GM18511 (cell line): ENCODE measurements at regions not wholly inside any gene's neighbourhood (a gene's known extent, or its start where the extent isn't known, plus 50 kb on each side); places are given as distances from the start of the nearest gene placed in this dataset.

Experiments used
- ATAC-seq: cut with Tn5 transposase; IDR thresholded peaks from one replicate; pipeline ENCODE4 v1.9.1; 2021; ENCODE audit warnings: mild to moderate bottlenecking, moderate library complexity; ENCODE audit not compliant: unreplicated experiment

DNA sequence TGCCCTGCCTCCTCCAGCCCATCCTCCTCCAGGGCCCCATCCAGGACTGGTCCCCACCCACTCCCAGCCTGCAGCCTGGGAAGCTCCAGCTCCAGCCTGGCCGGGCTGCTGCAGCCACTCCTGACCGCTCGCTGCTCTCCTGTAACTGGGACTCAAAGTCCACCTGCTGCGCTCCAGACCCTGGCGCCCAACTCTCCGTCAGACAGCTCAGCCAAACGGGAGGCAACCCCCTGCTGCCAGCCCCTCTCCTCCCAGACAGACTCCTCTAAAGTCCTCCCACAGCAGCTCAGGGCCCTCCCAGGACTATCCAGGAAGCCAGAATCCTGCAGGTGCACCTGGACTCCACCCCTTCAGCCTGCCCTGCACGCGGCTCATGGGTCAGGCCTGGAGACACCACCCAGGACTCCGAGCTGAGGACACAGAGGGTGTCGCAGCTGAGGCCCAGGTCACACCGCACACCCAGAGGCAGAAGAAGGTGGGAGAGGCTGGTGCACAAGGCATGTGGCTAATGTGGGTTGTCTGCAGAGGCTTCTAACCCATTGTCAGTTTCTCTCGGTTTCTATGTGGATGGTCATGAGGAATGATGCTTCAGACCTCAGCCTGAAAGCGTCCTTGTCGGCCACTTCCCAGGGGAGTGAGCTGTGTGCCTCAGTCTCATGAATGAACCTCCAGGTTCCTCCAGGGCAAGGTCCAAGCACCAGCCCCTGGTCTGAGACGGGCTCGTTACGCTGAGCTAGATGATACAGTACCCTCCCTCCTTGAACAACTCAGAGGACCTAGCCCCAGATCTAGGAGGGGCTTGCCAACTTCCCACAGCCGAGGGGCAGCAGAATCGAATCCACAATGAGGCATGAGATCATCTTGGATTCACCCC is 1514.8 kb downstream of the TBC1D22A start:
- no peak for ATAC-seq

DNA sequence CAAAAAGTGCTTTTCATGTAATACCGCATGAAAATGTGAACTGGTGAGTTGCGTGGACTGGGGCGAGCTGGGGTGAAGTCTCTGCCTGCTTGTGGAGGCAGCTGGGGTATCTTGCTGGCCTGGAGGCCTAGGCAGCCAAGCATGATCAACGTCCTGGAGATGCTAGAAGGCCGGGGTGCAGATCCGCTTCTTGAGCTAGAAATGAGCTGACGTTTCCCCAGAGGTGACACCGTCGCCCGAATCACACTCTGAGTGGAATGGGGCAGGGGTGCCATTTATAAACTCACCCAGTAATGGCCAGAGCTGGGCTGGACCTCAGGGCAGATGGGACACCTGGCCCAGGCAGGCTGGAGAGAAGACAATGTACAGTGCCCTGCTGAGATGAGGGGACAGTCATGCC is 1513.0 kb downstream of the TBC1D22A start:
- ATAC-seq: no peak

DNA sequence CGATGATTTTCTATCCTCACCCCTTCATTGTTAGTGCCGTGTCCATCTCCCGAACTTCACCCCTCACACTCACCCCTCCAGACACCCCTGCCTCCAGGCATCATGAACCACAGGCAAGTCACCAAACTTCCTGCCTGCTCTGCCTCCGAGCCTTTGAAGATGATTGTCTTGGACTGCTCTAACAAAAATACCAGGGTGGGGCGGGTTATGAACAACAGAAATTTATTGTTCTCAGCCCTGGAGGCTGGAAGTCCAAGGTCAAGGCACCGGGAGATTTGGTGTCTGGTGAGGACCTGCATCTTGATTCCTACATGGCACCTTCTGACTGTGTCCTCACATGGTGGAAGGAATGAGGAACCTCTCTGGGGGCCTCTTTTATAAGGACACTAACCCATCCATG is 1508.3 kb downstream of the TBC1D22A start:
- ATAC-seq: no peak

DNA sequence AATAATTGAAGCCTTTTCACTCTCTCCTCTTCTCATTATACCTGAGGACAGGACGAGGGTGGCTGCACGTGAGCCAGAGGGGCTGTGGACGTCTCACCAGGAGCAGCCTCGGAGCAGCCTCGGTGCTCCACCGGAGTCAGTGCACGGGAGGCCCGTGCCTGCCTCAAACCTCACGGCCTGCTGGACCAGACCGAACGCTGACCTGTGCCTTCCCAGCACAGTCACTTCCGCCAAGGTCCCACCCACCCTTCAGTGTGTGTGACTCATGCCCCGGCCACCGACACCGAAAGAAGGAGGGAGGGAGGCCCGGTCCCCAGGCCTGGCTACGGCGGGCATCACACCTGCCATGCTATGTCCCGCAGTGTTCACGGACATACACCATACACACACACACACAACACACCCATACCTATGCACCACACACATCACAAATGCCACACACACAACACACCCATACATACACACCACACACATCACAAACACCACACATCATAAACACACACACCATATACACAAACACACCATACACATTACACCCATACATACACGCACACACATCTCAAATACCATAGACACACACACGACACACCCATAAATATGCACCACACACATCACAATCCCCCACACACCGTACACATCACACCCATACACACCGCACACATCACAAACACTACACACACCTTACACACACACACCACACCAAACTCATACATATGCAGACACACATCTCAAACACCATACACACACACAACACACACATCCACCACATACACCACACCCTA is 1506.5 kb downstream of the TBC1D22A start:
- ATAC-seq: no peak

DNA sequence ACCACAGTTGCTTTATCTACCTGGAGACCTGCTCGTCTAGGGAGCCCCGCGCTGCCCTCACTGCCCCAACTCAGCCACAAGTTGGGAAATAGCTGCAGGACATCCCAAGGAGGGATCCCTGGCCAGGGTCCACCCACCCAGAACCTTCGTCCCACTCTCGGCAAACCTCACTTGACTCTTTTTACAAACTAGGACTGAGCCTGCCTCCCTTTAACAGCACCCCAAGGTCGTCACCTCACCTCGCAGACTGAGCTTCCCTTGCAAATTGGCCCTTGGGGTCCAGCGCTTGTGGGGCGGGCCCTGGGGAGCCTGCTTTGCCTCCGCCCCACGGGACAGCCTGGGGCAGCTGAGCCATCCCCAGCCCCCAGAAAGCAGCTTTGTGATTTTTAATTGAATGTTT is 1505.8 kb downstream of the TBC1D22A start:
- no peak for ATAC-seq

DNA sequence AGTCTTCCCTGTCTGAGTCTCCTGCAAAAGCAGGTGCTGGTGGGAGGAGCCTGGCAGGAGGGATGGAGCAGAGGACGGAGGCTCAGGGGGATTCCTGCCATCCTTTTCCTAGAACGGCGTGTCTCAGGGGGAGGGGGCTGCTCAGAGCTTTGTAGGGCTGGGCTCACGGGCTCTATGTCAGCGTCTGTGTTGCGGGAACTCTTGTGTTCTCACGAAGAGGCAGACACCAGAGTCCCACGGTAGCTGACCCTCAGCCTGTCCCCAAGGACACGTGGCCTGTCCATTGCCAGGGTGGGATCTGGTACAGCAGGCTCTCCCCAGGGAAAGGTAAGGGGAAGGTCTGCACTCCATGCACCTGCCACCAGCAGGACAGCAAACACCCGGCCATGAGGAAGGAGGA is 1505.2 kb downstream of the TBC1D22A start:
- ATAC-seq: no peak

DNA sequence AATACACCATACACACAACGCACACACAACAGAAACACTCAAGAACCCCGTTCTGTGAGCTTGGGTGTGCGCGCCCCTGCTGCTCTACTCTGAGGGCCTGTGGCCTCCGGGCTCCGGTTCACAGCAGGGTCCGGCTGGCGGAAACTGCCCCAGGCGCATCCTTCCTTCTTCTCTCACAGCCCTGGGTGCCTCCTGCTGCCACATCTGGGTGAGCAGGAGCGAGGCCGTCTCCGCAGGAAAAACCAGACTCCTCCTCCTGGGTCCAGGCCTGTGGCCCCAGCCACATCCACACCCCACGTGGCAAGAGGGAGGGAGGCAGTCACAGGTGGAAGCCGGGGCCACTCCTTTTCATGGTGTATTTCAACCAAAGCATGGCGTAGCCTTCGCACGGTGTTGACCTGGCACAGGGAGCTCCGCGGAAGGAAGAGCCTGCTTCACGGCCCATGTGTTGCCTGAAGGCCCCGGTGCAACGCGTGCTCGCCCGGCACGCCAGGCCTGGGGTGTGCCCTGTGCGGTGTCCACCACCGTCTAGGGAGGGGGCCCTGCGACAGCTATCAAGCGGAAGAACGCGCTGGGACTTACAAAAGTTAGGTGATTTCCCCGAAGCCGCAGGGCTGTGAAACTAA is 1502.7 kb downstream of the TBC1D22A start:
- no peak for ATAC-seq

DNA sequence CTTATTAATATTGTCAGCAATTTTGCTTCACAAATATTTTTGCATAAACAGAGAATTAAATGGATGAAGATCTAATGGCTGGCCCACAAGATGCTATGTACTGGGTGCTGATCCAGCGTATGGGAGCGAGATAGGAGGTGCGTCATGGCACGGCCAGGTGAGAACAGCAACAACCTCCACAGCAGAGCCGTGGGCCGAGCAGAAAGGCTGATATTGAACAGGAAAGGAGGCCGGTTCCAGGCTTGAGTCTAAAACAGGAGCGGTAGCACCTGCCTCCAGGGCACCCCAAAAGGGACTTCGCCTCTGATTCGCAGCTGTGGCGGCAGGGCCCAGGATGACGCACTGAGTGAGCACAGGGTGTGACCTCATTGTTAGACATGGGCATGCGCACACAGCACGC is 1502.1 kb downstream of the TBC1D22A start:
- ATAC-seq: no peak

DNA sequence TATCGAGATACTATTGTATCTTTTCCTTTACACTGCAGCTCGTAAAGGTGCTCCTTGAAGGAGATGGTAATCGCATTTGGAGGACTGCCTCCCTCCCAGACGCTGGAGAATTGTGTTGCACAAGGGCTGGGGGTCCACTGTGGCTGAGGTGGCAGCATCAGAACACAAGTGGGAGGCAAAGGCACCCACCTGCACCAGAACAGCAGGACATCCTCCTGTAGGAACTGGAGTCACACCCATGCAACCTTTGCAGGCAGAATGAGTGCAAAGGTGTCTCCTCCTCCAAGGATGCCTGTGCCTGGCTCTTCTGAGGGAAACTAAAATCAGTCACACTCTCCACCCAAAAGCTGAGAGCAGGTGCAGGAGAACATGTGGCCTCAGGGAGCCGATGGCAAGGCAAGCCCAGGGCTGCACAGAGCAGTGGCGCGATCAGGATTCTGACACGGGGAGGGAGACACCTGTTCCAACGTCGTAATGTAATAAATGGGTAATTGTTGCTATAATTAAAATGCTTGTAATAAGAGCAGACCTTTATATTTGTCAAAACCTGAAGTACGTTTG is 1501.4 kb downstream of the TBC1D22A start:
- ATAC-seq: no peak

DNA sequence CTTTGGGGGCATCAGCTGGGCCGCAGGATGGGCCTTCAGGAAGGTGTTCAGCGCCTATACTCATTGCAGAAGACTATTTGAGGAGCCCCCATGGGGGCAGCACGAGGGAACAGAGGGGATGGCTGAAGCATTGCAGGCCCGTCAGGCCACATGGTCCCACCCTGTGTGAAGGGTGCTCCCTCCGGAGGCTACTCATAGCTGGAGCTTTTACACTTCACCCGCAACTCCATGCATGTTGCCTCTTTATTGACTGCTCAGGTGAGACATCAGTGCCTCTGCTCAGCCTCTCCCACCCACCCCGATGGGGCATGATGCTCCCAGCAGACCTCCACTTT is 1500.9 kb downstream of the TBC1D22A start:
- ATAC-seq: no peak

DNA sequence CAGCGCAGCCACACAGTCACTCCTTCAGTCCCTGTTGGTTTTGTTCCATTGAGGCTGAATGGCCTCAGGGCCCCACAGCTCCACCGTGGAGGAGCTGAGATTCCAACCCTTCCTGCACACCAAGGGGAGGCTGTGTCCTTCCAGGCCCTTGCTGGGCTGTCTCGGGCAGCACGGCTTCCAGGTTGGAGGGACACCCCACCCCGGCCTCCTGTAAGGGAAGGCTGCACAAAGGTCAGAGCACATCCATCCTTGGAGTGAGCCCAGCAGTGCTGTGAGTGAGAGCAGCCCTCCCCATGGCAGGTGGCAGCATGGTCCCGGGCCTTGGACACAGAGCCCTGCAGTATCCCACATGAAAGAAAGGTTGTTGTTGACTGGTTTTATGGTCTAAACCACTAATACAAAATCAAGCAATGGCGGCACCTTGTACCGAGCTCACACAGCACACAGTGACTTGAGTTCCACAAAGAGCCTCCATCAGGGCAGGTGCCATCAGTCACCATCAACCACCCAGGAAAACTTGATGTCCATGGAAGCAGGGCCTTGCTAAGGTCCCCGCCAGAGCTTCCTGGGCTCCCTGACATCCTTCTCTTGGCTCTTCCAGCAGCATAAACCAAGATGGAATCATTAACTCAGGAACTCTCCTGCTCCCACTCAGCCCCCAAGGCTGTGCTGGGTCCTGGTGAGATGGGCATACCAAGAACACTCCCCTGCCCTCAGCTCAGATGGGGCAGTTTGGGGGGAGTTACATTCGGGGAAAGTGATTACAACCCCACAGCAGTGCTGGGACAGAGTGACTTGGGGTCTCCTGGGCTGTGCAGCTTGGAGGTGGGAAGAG is 1500.4 kb downstream of the TBC1D22A start:
- no peak for ATAC-seq

DNA sequence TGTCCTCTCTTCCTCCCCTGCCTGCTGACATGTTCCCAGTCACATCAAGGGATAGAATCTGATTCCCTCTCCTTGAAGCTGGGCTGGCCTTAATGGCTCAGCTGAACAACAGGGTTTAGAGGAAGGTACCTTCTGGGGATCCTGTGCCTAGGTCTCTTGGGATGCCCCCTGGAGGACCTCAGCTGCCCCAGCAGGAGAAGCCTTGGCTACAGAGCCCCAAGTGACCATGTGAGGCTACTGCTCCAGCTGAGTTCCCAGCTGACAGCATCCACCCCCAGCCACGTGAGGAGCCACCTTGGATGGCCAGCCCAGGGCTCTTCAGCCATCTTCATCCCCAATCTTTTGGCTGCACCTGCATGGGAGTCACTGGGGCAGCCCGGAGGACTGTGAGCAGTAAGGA is 1499.3 kb downstream of the TBC1D22A start:
- ATAC-seq: no peak

DNA sequence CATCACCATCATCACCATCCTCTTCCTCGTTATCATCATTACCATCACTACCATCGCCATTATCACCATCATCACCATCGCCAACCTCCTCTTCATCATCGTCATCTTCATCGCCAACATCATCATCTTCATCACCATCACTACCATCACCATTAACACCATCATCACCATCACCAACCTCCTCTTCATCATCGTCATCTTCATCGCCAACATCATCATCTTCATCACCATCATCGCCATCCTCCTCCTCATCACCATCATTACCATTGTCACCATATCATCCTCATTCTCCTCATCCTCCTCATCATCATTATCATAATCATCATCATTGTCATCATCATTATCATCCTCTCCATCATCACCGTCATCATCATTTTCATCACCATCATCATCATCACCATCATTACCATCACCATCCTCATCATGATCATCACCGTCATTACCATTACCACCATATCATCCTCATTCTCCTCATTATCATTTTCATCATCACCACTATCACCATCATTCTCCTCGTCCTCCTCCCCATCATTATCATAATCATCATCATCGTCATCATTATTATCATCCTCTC is 1498.7 kb downstream of the TBC1D22A start:
- no peak for ATAC-seq

DNA sequence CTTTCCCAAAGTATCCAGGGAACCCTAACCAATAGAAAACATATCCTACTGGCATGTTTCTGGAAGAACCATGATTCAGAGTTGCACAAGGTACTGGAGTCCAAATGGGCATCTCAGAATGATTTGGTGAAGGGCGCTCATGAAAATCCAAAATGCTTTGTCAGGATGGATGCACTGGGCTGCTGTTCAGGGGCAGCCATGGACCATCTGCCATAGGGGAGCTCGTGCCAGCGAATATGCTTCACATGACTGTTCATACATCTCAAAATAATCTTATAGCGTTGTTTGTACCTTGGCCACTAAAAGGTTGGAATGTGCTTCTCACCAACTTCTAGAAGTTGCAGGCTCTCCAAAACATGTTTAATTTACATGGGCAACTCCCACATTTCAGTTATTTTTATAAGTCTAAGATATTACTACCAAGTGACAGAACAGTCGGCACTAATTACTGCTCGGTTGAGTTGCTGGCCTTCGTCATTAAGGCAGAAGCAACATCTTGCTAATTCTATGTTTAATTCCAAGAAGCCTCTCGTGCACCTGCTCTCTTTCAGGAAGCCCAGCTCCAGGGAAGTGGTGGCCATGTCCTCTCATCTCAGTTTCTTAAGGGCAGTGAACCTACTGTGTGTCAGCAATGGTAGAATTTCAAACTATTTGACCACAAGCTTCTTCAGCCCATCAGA is 1497.7 kb downstream of the TBC1D22A start:
- ATAC-seq: no peak

DNA sequence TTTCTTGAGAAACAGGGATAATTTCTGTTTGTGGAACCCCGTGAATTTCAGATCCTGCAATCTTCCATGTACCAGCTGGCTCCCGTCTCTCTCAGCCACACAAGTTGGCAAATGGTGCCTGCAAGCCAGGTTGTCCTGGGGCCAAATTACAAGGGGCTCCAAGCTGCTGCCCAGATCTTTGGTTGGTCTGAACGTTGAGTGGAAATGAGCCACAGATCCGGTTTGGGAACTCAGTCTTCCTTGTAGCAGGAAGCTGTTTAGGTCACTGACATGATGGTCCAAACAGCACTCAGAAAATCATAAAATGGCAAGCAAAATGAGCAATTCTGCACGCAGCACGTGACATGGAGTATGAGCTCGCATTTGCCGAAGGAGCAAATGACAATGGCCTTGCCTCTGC is 1496.4 kb downstream of the TBC1D22A start:
- no peak for ATAC-seq

DNA sequence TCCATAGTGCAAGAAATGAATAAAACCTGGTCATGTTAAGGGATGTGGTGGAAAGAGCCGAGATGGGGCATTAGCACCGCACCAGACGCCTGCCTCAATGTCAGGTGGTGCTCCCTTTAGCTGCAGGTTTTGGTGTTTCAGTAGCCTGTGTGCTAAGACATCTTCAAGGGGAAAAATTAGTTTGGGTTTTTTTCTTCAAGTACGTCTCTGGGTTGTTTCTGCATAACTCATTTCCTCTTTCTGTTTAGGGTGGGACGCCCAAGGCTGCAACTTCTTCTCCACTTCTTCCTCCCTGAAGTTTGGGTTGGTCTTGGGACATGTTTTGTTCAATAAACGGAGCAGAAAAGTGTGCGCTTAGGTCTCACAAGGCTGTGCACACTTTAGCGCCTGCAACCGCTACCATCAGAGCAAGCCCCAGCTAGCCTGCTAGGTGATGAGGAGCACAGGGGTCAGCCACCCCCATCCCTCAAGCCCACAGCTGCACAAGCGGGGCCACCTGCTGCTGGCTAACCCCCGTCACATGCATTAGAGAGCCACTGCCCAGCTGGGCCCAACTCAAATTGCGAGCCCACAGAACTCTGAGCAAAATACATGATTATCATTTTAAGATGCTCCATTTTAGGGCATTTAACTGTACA is 1495.7 kb downstream of the TBC1D22A start:
- no peak for ATAC-seq

DNA sequence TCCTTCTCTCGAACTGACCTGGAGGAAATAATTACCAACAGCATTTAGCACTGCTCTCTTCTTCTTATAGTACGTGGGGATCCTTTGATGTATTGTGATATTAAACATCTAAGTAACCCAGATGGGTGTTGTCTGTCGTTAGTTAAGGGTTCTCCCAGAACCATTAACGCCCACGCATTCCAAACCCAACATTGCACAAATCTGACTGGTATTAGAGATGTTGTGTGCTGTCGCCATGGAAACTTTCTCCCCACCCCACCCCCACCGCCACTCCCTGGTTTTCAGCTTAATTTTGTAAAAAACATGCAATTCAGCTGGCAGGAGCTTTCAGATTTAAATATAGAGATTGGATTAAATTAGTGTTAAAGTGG is 1495.2 kb downstream of the TBC1D22A start:
- ATAC-seq: no peak

DNA sequence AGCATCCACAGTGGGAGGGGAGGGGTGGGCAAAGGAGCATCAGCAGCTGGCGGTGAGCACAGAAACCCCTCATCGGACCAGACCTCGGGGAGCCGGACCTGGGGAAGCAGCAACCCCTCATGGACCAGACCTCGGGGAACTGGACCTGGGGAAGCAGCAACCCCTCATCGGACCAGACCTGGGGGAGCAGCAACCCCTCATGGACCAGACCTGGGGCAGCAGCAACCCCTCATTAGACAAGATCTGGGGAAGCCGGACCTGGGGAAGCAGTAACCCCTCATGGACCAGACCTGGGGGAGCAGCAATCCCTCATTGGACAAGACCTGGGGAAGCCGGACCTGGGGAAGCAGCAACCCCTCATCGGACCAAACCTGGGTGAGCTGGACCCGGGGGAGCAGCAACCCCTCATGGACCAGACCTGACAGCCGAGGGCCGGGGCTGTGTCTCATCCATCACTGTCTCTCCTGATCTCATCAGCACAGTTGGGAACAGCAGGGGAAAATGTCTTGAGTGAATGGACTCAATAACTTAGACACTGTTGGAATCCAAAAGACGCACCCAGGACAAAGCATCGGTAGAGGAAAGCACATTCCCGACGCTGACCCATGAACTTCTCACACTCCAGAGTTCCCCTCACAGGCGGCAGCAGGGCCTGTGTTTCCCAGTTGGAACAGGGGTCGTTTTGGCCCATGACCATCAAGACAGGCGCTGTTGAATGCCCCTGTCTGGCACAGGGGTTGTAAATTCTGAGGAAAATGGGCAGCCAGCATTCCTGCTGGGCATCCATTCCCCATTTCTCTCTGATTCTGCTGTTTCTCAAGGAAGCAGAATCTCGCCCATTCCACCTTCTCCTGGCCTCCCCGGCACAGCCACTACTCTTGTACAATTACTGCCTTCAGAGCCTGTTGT is 1494.6 kb downstream of the TBC1D22A start:
- ATAC-seq: no peak
